GM13976 (cell line): ENCODE measurements at regions not wholly inside any gene's neighbourhood (a gene's known extent, or its start where the extent isn't known, plus 50 kb on each side); places are given as distances from the start of the nearest gene placed in this dataset.

Experiments
- DNase-seq: peaks from one replicate; pipeline ENCODE4 v3.0.0; 2012; ENCODE audit warnings: low spot score
- in situ Hi-C: fragments of 300-500 bp; cut with MboI; formaldehyde crosslinking; loops from one replicate; pipeline ENCODE4 v1.12.0; 2022; ENCODE audit warnings: low sequenced_read_pairs, mixed read lengths, inconsistent platforms; ENCODE audit not compliant: unreplicated experiment
- TF ChIP-seq, protein P1 (sequence below): IDR thresholded peaks from 2 replicates; pipeline ENCODE4 v1.5.1; 2012; ENCODE audit warnings: borderline replicate concordance, mild to moderate bottlenecking; ENCODE audit not compliant: insufficient read depth; ENCODE audit errors: extremely low read depth, missing control alignments, control extremely low read depth

GRCh38 chr2:145987793-145988192, 1467.9 kb upstream of the ZEB2 start:
- TF ChIP-seq, protein P1, sequence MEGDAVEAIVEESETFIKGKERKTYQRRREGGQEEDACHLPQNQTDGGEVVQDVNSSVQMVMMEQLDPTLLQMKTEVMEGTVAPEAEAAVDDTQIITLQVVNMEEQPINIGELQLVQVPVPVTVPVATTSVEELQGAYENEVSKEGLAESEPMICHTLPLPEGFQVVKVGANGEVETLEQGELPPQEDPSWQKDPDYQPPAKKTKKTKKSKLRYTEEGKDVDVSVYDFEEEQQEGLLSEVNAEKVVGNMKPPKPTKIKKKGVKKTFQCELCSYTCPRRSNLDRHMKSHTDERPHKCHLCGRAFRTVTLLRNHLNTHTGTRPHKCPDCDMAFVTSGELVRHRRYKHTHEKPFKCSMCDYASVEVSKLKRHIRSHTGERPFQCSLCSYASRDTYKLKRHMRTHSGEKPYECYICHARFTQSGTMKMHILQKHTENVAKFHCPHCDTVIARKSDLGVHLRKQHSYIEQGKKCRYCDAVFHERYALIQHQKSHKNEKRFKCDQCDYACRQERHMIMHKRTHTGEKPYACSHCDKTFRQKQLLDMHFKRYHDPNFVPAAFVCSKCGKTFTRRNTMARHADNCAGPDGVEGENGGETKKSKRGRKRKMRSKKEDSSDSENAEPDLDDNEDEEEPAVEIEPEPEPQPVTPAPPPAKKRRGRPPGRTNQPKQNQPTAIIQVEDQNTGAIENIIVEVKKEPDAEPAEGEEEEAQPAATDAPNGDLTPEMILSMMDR, result no peak
- no peak for DNase-seq
- in situ Hi-C loops, result no loop called here

GRCh38 chr2:145985517-145985916, 1465.6 kb upstream of the ZEB2 start:
- DNase-seq, result no peak
- in situ Hi-C loops, result no loop called here
- TF ChIP-seq, protein P1, result no peak

GRCh38 chr2:145984580-145984979, 1464.7 kb upstream of the ZEB2 start:
- in situ Hi-C loops, result no loop called here
- TF ChIP-seq, protein P1, result no peak
- DNase-seq, result no peak

DNA sequence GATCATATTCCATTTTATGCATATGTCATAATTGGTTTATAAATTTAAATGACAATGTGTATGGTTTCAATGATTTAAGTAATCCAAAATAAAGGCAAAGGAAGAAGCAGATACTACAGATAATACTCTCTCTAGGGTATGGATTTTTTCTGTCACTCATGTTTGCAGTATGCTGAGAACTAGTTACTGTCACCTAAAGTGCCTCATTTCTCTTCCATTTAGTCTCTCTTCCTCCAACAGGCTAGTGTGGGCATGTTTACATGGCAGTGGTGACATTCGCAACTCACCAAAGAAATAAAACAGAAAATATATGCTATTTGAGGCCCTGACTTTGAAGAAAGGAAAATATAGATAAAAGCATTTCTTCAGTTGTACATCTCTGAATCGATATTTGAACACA, 1460.4 kb upstream of the ZEB2 start:
- TF ChIP-seq, protein P1, result no peak
- DNase-seq, result no peak
- in situ Hi-C loops, result no loop called here

GRCh38 chr2:145975406-145975805, 1455.5 kb upstream of the ZEB2 start:
- no peak for DNase-seq
- TF ChIP-seq, protein P1, result no peak
- in situ Hi-C loops, result no loop called here

DNA sequence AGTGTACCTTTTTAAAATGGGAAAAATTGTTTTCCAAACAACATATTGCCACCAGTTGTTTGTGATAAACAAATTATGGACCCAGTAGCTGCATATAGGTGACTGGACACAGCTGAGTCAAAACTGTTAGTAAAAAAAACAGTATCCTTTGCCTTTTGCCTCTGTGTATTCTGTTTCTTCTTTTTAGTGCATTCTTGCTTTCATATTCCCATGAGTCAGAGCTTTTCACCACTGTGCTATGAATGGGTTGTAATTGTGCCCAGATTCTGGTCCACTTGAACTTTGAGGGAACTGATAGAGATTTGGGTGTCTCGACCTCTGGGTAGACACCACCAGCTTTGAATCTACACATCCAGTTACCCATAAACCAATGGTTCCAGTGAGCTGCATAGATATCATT, 1441.9 kb upstream of the ZEB2 start:
- in situ Hi-C loops, result no loop called here
- TF ChIP-seq, protein P1, result no peak
- DNase-seq, result no peak

- DNase-seq, result no peak
- in situ Hi-C loops, result no loop called here
- TF ChIP-seq, protein P1, result no peak
Measured at GRCh38 chr2:145960479-145961163, 1440.7 kb upstream of the ZEB2 start.
